Thyroid gland (tissue), 4 donors: ENCODE measurements at regions not wholly inside any gene's neighbourhood (a gene's known extent, or its start where the extent isn't known, plus 50 kb on each side); places are given as distances from the start of the nearest gene placed in this dataset.

ENCODE experiments used
- POLR2A ChIP-seq, 2 donors: fragments of 450-650 bp; IDR thresholded peaks; one replicate each; pipeline ENCODE4 v1.6.1; 2017; ENCODE audit warnings: antibody characterized with exemption in 2 of 2, mild to moderate bottlenecking in 2 of 2, moderate library complexity in 1 of 2
- TF ChIP-seq, protein P1 (sequence below), 6 experiments: fragments of 200-600 bp in 3 of 6; fragments of 450-650 bp in 3 of 6; sonication (generic) in 3 of 6; IDR thresholded peaks; one replicate each; pipeline ENCODE4 v1.5.1; 2016 to 2019; ENCODE audit warnings: antibody characterized with exemption in 6 of 6, mild to moderate bottlenecking in 2 of 6, inconsistent platforms in 1 of 6, moderate library complexity in 1 of 6

GRCh38 chr22:48700180-48700565 lies 1127.5 kb downstream of the BRD1 start:
- TF ChIP-seq, protein P1, sequence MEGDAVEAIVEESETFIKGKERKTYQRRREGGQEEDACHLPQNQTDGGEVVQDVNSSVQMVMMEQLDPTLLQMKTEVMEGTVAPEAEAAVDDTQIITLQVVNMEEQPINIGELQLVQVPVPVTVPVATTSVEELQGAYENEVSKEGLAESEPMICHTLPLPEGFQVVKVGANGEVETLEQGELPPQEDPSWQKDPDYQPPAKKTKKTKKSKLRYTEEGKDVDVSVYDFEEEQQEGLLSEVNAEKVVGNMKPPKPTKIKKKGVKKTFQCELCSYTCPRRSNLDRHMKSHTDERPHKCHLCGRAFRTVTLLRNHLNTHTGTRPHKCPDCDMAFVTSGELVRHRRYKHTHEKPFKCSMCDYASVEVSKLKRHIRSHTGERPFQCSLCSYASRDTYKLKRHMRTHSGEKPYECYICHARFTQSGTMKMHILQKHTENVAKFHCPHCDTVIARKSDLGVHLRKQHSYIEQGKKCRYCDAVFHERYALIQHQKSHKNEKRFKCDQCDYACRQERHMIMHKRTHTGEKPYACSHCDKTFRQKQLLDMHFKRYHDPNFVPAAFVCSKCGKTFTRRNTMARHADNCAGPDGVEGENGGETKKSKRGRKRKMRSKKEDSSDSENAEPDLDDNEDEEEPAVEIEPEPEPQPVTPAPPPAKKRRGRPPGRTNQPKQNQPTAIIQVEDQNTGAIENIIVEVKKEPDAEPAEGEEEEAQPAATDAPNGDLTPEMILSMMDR (IDR thresholded peaks at IDR 0.05) = no peak
- no peak for TF ChIP-seq POLR2A (IDR thresholded peaks at IDR 0.05)
